HUES64 (cell line): ENCODE measurements at regions not wholly inside any gene's neighbourhood (a gene's known extent, or its start where the extent isn't known, plus 50 kb on each side); places are given as distances from the start of the nearest gene placed in this dataset.

Experiments
- H3K27ac ChIP-seq: 2 replicates; pipeline ENCODE4 v1.7.0; 2013; ENCODE audit warnings: low read depth, low read length, inconsistent platforms
- H3K27me3 ChIP-seq: 2 replicates; pipeline ENCODE4 v1.6.1; 2013; ENCODE audit warnings: mild to moderate bottlenecking, low read length; ENCODE audit not compliant: insufficient read depth
- H3K36me3 ChIP-seq: 2 replicates; pipeline ENCODE4 v1.6.1; 2013; ENCODE audit warnings: mild to moderate bottlenecking, low read length; ENCODE audit not compliant: insufficient read depth
- H3K4me1 ChIP-seq: 2 replicates; pipeline ENCODE4 v1.6.1; 2013; ENCODE audit warnings: mild to moderate bottlenecking, low read length, moderate library complexity; ENCODE audit not compliant: insufficient read depth
- H3K4me3 ChIP-seq: 2 replicates; pipeline ENCODE4 v1.5.1; 2013; ENCODE audit warnings: mild to moderate bottlenecking, low read length, moderate library complexity
- H3K9ac ChIP-seq: 2 replicates; pipeline ENCODE4 v1.6.1; 2013; ENCODE audit warnings: mild to moderate bottlenecking, low read depth, low read length
- H3K9me3 ChIP-seq: 2 replicates; pipeline ENCODE4 v1.6.1; 2013; ENCODE audit warnings: low read depth, low read length; ENCODE audit not compliant: insufficient read depth
- WGBS: fragments of 150-250, 120-280 bp; methylation state at CpG from one replicate; pipeline ENCODE4 v1.1.7; 2013; ENCODE audit warnings: missing lambda C conversion rate; 5-methylcytosine and 5-hydroxymethylcytosine counted together

- Histone ChIP-seq H3K36me3 (no peaks in the 10 kb centered on the region), H3K27me3 (no peaks in the 10 kb centered on the region), H3K4me1 (peaks cover 2% of the 10 kb centered on the region; the same call in 1 of the 2 replicates), H3K9me3 (no peaks in the 10 kb centered on the region), H3K27ac (no peak overlapping the region), H3K9ac (no peak overlapping the region), H3K4me3 (no peak overlapping the region)
- WGBS = 98% methylated on average over 2 of the region's 3 CpGs
Measured at GRCh38 chr5:85052826-85053225, 668.1 kb upstream of the EDIL3 start.

GRCh38 chr5:85069659-85070640, 685.3 kb upstream of the EDIL3 start:
- Histone ChIP-seq H3K36me3 (no peaks in the 10 kb centered on the region), H3K27me3 (no peaks in the 10 kb centered on the region), H3K9ac (no peak overlapping the region), H3K4me3 (no peak overlapping the region), H3K9me3 (no peaks in the 10 kb centered on the region), H3K27ac (no peak overlapping the region), H3K4me1 (no peaks in the 10 kb centered on the region)
- 94% methylated on average over 8 of the region's 8 CpGs for WGBS

GRCh38 chr5:85077581-85077980, 692.9 kb upstream of the EDIL3 start:
- Histone ChIP-seq H3K36me3 (no peaks in the 10 kb centered on the region), H3K27ac (no peak overlapping the region), H3K9me3 (no peaks in the 10 kb centered on the region), H3K27me3 (no peaks in the 10 kb centered on the region), H3K4me1 (no peaks in the 10 kb centered on the region), H3K4me3 (no peak overlapping the region), H3K9ac (no peak overlapping the region)

- H3K9ac ChIP-seq = no peak overlapping the region
- no peaks in the 10 kb centered on the region for H3K36me3 ChIP-seq
- WGBS = 95% methylated on average over 1 of the region's 2 CpGs
- H3K4me3 ChIP-seq = no peak overlapping the region
- H3K27me3 ChIP-seq = no peaks in the 10 kb centered on the region
- no peaks in the 10 kb centered on the region for H3K4me1 ChIP-seq
- H3K9me3 ChIP-seq = no peaks in the 10 kb centered on the region
- H3K27ac ChIP-seq = no peak overlapping the region
Measured at GRCh38 chr5:85096421-85096820, 711.7 kb upstream of the EDIL3 start.

GRCh38 chr5:85108471-85108870, 723.8 kb upstream of the EDIL3 start:
- no peaks in the 10 kb centered on the region for H3K9me3 ChIP-seq
- H3K27me3 ChIP-seq = no peaks in the 10 kb centered on the region
- no peak overlapping the region for H3K27ac ChIP-seq
- no peaks in the 10 kb centered on the region for H3K36me3 ChIP-seq
- H3K4me3 ChIP-seq = no peak overlapping the region
- H3K9ac ChIP-seq = no peak overlapping the region
- WGBS = no CpG with 5 or more reads among the region's 1 CpG
- no peaks in the 10 kb centered on the region for H3K4me1 ChIP-seq

GRCh38 chr5:85109616-85110015, 724.9 kb upstream of the EDIL3 start:
- no peak overlapping the region for H3K27ac ChIP-seq
- no peak overlapping the region for H3K9ac ChIP-seq
- H3K4me3 ChIP-seq = no peak overlapping the region
- H3K27me3 ChIP-seq = no peaks in the 10 kb centered on the region
- no peaks in the 10 kb centered on the region for H3K9me3 ChIP-seq
- no peaks in the 10 kb centered on the region for H3K4me1 ChIP-seq
- no peaks in the 10 kb centered on the region for H3K36me3 ChIP-seq
- WGBS = no CpG with 5 or more reads among the region's 1 CpG

GRCh38 chr5:85132269-85132668, 747.6 kb upstream of the EDIL3 start:
- Histone ChIP-seq H3K27ac (no peak overlapping the region), H3K4me3 (no peak overlapping the region), H3K9ac (no peak overlapping the region), H3K36me3 (no peaks in the 10 kb centered on the region), H3K9me3 (no peaks in the 10 kb centered on the region), H3K27me3 (no peaks in the 10 kb centered on the region), H3K4me1 (no peaks in the 10 kb centered on the region)
- WGBS = 81% methylated on average over 1 of the region's 1 CpG

GRCh38 chr5:85140471-85140870, 755.8 kb upstream of the EDIL3 start:
- Histone ChIP-seq H3K4me3 (no peak overlapping the region), H3K36me3 (no peaks in the 10 kb centered on the region), H3K27ac (no peak overlapping the region), H3K9ac (no peak overlapping the region), H3K4me1 (peaks cover 2% of the 10 kb centered on the region; the same call in 1 of the 2 replicates), H3K9me3 (no peaks in the 10 kb centered on the region), H3K27me3 (no peaks in the 10 kb centered on the region)

GRCh38 chr5:85143138-85143537, 758.5 kb upstream of the EDIL3 start:
- Histone ChIP-seq H3K9me3 (no peaks in the 10 kb centered on the region), H3K4me1 (peaks cover 2% of the 10 kb centered on the region; the same call in 1 of the 2 replicates), H3K27me3 (no peaks in the 10 kb centered on the region), H3K27ac (no peak overlapping the region), H3K36me3 (no peaks in the 10 kb centered on the region), H3K9ac (no peak overlapping the region), H3K4me3 (no peak overlapping the region)
- 70% methylated on average over 3 of the region's 3 CpGs for WGBS

- 95% methylated on average over 2 of the region's 2 CpGs for WGBS
- H3K9ac ChIP-seq = no peak overlapping the region
- H3K9me3 ChIP-seq = no peaks in the 10 kb centered on the region
- H3K4me1 ChIP-seq = no peaks in the 10 kb centered on the region
- H3K27me3 ChIP-seq = no peaks in the 10 kb centered on the region
- H3K4me3 ChIP-seq = no peak overlapping the region
- no peaks in the 10 kb centered on the region for H3K36me3 ChIP-seq
- no peak overlapping the region for H3K27ac ChIP-seq
Measured at GRCh38 chr5:85148701-85149100, 764.0 kb upstream of the EDIL3 start.

- Histone ChIP-seq H3K9ac (no peak overlapping the region), H3K27me3 (no peaks in the 10 kb centered on the region), H3K36me3 (no peaks in the 10 kb centered on the region), H3K27ac (no peak overlapping the region), H3K4me1 (no peaks in the 10 kb centered on the region), H3K9me3 (no peaks in the 10 kb centered on the region), H3K4me3 (no peak overlapping the region)
- WGBS = 93% methylated on average over 5 of the region's 6 CpGs
Measured at GRCh38 chr5:85159395-85159794, 774.7 kb upstream of the EDIL3 start.
